KBM-7 (cell line): ENCODE measurements at regions not wholly inside any gene's neighbourhood (a gene's known extent, or its start where the extent isn't known, plus 50 kb on each side); places are given as distances from the start of the nearest gene placed in this dataset.
"Not testable (repeated sequence)": the region's sequence is repeated elsewhere in the genome, so short reads cannot be mapped to it uniquely, and the experiment has no call there.

ENCODE experiments used
- DNase-seq: peaks from one replicate; pipeline ENCODE4 v3.0.0-alpha.2; 2015
- in situ Hi-C: fragments of 300-500 bp; cut with MboI; formaldehyde crosslinking; loops from 2 replicates; pipeline ENCODE4 v1.14.3; 2020; ENCODE audit warnings: low sequenced_read_pairs, low pct_unique_long_range_greater_than_20kb, mixed read lengths

DNA sequence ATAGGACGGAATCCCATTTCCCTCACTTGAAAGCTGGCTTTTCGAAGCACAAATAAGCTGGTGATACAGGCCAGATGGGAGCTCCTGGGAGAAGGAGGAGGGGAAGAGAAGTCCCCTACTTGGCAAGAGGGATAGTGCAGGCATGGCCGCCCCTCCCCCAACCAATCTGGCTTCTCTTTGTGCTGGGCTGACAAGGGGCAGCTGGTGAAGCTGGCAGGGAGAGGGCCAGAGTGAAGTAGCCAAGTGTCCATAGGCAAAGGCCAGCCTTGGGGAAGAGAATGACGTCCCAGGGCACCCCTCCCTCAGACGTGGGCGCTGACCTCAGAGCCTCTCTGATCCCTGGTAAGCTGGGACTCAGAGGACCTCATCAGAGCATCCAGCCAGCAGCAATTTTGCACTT is 78.7 kb upstream of the GRAMD1B start:
- in situ Hi-C loops = no loop called here
- no peak for DNase-seq

DNA sequence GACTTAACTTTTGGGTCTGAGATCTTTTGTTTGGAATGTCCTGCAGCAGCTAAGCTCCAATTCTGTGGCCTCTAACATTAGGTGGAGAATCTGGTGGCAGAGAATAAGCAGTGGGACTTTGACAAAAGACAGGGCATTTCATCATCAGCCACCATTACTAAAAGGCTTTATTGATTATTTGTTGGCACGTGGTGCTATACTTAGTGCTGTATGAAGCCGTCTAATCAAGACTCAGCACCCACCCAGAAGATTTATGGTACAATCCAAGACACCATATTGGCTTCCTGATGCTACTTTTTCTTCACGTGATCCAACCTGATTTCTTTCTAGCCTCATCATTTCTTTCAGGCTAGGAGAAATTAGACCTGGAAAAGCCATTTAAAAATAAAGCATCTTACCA is 80.7 kb upstream of the GRAMD1B start:
- in situ Hi-C loops = no loop called here

DNA sequence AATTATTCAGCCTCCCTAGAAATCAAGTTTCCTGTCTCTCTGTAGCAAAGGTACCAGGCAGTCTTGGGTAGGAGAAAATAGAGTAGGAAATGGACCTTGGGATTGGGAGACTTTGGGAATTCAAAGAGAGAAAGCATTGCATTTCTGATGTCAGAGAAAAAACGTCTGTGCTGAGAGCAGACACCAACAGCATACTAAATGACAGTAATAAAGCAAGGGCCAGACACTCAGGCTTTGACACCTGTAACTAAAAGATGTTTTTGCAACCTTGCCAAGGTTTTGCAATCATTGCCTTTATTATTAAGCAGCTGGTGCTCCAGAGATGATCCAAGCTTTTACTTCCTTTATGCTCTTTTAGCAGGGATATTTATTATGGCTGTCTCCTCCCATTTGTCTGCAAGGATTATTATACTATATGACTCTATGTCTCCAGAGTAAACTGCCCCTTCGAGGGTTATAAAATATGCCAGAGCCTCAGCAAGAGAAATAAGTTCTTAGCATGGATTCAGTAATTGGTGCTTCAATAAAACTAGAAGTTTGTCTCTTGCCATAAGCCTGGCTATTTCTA is 85.2 kb upstream of the GRAMD1B start:
- no peak for DNase-seq
- in situ Hi-C loops = no loop called here

More for the DNA sequence above, 80.7 kb upstream of the GRAMD1B start:
- DNase-seq = no peak

DNA sequence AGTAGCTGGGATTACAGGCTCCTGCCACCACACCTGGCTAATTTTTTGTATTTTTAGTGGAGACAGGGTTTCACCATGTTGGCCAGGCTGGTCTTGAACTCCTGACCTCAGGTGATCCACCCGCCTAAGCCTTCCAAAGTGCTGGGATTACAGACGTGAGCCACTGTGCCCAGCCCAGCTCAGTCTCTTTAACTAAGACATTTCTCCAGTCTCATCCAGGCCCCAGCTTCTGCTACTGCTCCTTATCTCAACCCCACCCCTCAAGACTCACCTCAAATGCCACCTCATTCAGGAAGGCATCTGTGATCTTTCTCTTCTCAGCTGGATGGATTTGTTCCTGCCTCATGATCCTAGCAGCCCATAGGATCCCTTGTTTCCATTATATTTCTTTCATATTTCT is 85.9 kb upstream of the GRAMD1B start:
- in situ Hi-C loops, DNase-seq: not testable (repeated sequence)

DNA sequence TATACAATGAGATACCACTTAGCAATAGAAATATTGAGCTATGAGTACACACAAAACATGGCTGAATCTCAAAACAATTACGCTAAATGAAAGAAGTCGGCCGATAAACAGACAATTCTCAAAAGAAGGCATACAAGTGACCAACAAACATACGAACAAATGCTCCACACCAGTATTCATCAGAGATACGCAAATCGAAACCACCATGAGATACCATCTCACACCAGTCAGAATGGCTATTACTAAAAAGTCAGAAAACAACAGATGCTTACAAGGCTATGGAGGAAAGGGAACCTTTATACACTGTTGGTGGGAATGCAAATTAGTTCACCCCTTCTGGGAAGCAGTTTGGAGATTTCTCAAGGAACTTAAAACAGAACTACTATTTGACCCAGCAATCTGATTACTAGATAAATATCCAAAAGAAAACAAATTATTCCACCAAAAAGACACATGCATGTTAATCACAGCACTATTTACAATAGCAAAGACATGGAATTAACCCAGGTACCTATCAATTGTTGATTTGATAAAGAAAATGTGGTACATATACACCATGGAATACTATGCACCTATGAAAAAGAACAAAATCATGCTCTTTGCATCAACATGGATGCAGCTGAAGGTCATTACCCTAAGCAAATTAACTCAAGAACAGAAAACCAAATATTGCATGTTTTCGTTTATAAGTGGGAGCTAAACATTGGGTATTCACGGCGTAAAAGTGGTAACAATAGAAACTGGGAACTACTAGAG is 90.9 kb upstream of the GRAMD1B start:
- in situ Hi-C loops = no loop called here
- DNase-seq = no peak

DNA sequence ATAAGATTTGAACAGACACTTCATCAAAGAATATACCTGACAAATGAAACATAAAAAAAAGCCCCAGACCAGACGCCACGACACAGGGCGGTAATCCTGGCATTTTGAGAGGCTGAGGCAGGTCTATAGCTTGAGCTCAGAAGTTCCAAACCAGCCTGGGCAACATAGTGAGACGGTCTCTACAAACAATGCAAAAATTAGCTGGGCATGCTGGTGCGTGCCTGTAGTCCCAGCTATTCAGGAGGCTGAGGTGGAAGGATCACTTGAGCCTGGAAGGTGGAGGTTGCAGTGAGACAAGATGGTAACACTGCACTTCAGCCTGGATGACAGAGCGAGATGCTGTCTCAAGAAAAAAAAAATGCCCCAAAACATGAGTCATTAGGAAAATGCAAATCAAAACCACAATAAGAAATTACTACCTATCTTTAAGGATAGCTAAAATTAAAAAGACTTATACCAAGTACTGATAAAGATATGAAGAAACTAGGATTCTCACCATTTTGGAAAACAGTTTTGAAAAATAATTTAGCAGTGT is 91.7 kb upstream of the GRAMD1B start:
- in situ Hi-C loops = no loop called here
- no peak for DNase-seq

DNA sequence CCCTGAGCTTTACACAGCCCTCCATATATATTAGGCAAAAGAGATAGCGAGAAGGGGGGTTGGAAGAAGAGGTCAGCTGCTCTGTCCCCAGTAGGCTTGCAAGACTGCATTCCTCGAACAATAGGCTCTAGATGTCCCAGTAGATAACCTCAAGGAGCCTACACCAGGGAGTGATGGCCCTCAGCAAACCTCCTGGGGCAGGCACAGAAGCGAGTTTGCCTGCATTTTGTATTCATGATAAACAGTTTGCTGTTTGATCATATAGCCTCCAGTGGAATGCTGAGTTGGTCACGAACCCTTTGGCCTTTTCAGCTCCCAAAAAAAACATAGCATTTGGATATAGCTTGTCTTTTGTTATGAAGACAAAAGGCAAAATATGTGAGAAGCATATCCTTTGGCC is 95.1 kb upstream of the GRAMD1B start:
- in situ Hi-C loops = no loop called here
- no peak for DNase-seq

DNA sequence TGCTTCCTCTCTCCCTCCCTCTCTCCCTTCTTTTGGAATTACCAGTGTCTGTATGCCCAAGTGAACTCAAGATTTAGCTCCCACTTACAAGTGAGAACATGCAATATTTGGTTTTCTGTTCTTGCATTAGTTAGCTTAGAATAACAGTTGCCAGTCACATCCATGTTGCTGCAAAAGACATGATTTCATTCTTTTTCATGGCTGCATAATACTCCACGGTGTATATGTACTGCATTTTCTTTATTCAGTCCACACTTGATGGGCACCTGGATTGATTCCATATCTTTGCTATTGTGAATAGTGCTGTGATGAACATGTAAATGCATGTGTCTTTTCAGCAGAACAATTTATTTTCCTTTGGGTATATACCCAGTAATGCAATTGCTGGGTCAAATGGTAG is 97.5 kb upstream of the GRAMD1B start:
- in situ Hi-C loops, DNase-seq: not testable (repeated sequence)

DNA sequence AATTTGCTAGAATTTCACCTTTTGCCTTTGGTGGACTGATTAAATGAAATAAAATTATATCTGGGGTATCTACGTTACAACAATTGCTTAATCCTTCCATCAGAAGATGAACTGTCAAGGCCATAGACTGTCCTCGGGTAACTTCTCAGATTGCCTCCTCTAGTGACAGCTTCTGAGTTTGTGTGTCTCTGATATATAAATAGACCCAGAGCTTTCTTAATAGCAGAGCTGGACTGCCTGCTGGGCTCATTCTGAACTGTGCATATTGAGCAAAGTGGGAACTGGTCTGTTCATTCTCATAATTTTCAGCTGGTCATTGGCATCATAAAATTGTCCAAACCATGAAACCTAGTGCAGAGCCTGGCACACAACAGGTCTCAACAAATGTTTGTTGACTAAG is 99.1 kb upstream of the GRAMD1B start:
- in situ Hi-C loops = no loop called here
- DNase-seq = no peak

DNA sequence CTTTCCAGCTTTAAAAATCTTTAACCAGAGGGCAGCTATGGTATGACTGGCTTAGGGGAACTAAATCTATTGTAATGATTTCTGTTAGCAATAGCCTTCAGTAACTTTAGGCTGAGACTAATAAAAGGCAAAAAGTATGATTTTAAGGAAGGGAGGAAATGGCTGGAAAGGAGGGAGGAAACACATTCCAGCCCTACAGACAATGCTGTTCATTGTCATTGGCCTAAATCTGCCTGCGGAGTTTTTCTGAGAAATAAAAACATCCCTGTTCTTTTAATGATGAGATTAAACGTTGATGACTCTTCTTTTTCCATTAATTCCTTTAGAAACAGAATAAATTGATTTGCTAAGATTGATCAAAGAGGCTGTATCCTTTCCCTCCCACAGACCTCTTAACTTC is 99.6 kb upstream of the GRAMD1B start:
- in situ Hi-C loops = no loop called here
- no peak for DNase-seq

DNA sequence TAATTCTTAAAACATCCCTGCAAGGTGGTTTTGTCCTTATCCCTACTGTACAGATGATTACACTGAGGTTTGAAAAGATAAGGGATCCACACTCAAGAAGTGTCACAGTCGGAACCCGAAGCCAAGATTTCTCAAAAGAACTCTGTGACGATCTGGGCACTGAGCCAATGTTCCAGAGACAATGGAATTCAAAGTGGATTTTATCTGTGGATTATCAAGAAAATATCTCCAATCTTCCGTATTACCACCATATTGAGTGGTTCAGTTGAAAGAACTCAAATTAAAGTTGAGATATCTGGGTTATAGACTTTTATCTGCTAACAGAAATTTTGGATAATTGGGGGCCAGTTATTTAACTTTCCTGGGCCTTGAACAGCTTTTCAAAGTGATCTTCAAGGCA is 100.0 kb upstream of the GRAMD1B start:
- no peak for DNase-seq

DNA sequence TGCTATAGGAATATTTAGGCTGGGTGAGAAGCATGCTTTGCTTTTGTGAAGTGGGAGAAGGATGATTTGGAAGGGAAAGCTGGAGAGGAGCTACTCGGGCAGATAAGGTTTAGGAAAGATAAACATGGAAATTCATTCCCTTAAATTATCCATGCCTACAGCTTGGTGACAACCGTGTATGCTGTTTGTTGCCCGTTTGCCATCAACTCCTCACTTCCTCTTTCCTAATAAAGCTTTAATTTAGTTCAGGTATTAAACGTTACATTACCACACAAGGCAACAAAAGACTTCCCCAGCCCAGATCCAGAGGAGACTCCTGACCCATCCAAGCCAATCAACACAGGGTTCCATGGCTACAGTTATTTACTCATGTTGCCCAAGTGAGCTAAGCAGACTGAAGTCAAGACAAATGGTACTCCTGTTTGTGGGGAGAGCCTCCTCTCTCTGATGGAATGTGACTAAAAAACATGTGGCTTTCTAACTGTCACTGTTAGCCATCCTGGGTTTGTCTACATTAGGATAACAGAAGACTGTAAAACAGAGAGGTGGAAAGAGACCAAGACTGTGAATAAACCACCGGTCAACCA is 101.7 kb upstream of the GRAMD1B start:
- no peak for DNase-seq
- in situ Hi-C loops = no loop called here

More for the DNA sequence above, 100.0 kb upstream of the GRAMD1B start:
- in situ Hi-C loops = no loop called here

DNA sequence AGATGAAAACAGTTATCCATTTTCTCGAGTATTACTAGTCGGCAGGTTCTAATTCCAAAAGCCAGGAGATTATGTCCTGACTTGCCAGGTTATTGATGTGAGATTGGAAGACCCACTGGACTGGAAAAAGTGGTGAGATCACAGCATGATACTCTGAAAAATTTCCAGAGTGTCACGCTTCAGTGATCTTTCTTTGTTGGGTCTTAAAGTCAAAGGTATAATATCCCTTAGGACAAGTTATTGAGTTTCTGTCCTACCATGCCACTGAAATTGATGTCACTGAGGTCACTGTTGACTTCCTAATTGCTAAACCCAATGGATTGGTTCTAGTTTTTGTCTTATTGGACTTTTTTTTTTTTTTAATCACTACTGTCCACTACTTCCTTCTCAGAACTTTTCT is 104.5 kb upstream of the GRAMD1B start:
- in situ Hi-C loops = no loop called here
- no peak for DNase-seq

DNA sequence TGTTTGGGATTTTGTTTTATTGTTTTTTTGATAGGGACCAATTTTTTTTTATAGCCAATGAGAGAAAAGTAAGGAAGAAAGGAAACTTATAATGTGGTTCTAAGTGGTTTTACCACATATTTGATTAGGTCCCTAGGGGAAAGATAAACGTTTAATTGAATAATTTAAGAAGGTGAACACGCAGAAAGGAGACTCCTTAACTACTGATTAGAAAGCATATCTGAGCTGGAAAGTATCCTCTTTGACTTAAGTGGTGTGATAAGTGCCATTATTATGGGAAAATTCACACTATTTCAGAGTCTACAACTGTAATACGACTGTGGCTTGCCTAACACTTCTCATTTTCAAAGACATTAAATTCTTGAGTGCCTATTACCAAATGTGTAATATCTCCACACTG is 106.5 kb upstream of the GRAMD1B start:
- in situ Hi-C loops = no loop called here
- no peak for DNase-seq

DNA sequence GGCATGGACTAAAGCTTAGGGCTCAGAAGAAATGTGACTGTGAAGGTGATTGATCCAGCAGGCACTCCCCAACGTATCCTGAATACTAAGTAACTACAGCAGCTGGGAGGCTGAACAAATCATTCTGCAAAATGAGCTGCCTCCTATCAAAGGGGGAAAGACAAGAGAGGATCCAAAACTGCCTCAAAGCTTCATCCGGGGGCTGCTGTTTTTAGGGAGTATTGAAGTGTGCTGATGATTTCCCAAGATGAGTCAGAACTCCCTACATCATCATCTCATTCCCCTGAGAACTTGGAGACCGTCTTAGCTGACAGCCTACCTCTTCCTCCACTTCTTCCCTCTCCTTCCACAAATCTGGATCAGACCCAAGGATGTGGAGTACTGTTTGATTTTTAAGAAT is 108.4 kb upstream of the GRAMD1B start:
- DNase-seq = no peak
- in situ Hi-C loops = no loop called here

DNA sequence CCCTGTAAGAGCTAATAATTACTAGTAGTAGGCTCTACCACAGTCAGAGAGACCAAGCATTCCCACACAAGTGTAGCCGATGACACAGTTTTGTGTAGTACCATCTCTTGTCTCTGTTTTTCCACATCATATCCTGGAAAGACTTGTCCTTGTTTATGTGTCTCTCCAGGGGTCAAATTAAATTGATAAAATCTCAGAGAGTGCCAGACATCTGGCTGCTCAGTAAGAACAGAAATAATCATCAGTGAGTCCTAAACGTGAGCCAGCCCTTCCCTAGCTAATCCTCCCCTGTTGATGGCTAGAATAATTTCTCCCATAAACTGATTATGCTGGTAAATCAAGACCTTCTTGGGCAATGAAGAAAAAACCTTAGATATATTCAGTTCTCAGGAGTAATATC is 111.4 kb upstream of the GRAMD1B start:
- in situ Hi-C loops = no loop called here

DNA sequence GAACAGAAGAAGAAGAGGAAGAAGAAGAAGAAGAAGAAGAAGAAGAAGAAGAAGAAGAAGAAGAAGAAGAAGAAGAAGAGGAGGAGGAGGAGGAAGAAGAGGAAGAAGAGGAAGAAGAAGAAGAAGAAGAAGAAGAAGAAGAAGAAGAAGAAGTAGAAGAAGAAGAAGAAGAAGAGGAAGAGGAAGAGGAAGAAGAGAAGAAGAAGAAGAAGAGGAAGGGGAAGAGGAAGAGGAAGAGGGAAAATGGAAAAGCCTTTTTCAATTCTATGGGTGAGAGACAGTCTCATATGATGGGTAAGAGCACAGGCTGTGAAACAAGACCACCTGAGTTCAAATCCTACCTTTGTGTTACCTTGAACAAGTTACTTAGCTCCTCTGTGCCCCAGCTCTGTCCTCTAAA is 111.9 kb upstream of the GRAMD1B start:
- DNase-seq, in situ Hi-C loops: not testable (repeated sequence)

More for the DNA sequence above, 111.4 kb upstream of the GRAMD1B start:
- no peak for DNase-seq

DNA sequence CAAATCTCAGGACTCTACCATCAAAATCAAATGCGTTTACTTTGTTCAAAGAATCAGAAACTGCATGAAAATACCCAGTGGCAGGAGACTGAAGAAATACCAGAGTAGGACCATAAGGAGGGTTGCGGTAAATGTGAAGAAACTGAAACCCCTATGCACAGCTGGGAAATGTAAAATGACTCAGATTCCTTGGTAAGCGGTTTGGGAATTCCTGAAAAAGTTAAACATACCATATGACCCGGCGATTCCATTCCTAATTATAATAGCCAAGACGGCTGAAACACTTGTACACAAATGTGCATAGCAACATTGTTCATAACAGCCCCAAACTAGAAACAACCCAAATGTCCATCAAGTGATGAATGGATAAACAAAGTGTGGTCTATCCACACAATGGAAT is 114.1 kb upstream of the GRAMD1B start:
- no peak for DNase-seq
- in situ Hi-C loops = no loop called here

DNA sequence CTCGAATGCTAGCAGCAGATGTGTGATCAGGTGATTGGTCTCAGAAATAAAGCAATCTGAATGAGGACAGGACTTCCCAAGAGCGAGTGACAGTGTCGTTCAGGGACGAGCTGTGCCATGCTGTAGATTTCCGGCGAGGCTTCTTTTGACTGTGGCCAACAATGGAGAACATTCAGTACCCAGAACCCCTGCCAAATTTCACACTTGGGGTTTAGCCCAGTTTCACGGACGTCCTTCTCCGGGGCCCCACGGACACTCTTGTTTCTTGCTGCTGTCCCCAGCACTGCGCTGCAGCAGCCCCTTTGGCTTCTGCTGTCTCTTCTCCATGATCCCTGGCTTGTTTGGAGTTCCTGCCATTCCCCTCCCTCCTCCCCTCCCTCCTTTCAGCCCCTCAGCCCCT is 115.1 kb upstream of the GRAMD1B start:
- in situ Hi-C loops = no loop called here
- no peak for DNase-seq

DNA sequence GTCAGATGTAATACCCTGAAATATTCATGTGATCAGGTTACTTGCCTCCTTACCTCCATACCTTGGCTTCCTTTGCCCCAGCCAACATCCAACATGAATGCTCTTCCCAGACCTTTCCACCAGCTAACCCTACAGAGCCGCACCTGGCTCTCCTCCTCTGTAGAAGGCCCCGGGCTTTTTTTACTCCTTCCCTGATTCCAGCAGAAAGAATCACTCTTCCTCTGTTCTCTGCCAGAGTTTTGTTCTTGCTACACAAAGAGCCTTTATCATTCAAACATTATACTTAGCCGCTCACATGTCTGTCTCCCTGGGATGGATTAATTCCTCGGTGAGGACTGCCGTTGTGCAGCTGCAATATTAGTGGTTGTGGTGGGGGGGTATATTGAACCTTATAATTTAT is 116.8 kb upstream of the GRAMD1B start:
- in situ Hi-C loops = no loop called here
- DNase-seq = no peak
